Left ventricle myocardium inferior (tissue), 1 donor: ENCODE measurements at regions not wholly inside any gene's neighbourhood (a gene's known extent, or its start where the extent isn't known, plus 50 kb on each side); places are given as distances from the start of the nearest gene placed in this dataset.

Experiments
- DNase-seq: peaks from one replicate; pipeline ENCODE4 v3.0.0-alpha.2; 2020
- H3K27ac ChIP-seq: fragments of 200-600 bp; replicated peaks from 2 replicates; pipeline ENCODE4 v1.8.0; 2021
- H3K27me3 ChIP-seq: fragments of 200-600 bp; 2 replicates; pipeline ENCODE4 v1.8.0; 2021; ENCODE audit warnings: low read depth
- H3K36me3 ChIP-seq: fragments of 200-600 bp; 2 replicates; pipeline ENCODE4 v1.8.0; 2021
- H3K4me1 ChIP-seq: fragments of 200-600 bp; 2 replicates; pipeline ENCODE4 v1.8.0; 2021
- H3K4me3 ChIP-seq: fragments of 200-600 bp; 2 replicates; pipeline ENCODE4 v1.8.0; 2021; ENCODE audit warnings: mild to moderate bottlenecking, moderate library complexity
- H3K9me3 ChIP-seq: fragments of 200-600 bp; replicated peaks from 2 replicates; pipeline ENCODE4 v1.8.0; 2021
- intact Hi-C: fragments of 100-400 bp; cut with micrococcal nuclease; formaldehyde crosslinking; loops from one replicate; pipeline ENCODE4 v1.11.0; 2022
- TF ChIP-seq, protein P1 (sequence below): fragments of 200-600 bp; IDR thresholded peaks from 2 replicates; pipeline ENCODE4 v1.8.0; 2021; ENCODE audit warnings: antibody characterized with exemption, mild to moderate bottlenecking, borderline replicate concordance
- donor health status: DM: no; HTN: yes; CAD: no; lungs with severe emphysema.

DNA sequence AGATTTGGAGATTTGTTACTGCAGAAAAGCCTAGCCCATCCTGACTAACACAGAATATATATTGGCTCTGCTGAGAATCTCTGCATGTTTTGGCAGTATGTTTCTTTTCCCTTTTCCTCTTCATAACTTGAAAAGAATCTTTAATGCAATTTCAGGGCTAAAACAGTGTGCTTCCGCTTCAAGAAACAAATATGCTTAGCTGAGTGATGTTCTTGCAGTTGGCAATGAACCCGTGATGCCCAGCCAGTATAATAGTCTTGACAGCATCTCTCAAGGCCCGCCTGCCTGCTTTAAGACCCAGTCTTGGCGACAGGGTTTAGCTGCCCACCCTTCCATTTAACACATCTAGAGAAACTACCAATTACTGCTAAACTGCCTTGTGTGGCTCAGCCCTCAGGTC is 184.5 kb downstream of the INO80D start:
- Histone ChIP-seq H3K27me3 (peaks cover 21% of the 10 kb centered on the region), H3K4me3 (no peak overlapping the region), H3K9me3 (no peaks in the 10 kb centered on the region), H3K27ac (no peak overlapping the region), H3K36me3 (no peaks in the 10 kb centered on the region), H3K4me1 (no peaks in the 10 kb centered on the region)
- intact Hi-C loops: no loop called here
- no peak for DNase-seq
- TF ChIP-seq, protein P1, sequence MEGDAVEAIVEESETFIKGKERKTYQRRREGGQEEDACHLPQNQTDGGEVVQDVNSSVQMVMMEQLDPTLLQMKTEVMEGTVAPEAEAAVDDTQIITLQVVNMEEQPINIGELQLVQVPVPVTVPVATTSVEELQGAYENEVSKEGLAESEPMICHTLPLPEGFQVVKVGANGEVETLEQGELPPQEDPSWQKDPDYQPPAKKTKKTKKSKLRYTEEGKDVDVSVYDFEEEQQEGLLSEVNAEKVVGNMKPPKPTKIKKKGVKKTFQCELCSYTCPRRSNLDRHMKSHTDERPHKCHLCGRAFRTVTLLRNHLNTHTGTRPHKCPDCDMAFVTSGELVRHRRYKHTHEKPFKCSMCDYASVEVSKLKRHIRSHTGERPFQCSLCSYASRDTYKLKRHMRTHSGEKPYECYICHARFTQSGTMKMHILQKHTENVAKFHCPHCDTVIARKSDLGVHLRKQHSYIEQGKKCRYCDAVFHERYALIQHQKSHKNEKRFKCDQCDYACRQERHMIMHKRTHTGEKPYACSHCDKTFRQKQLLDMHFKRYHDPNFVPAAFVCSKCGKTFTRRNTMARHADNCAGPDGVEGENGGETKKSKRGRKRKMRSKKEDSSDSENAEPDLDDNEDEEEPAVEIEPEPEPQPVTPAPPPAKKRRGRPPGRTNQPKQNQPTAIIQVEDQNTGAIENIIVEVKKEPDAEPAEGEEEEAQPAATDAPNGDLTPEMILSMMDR: no peak

- intact Hi-C loops: no loop called here
- H3K9me3 ChIP-seq: no peaks in the 10 kb centered on the region
- no peak for DNase-seq
- H3K4me1 ChIP-seq: no peaks in the 10 kb centered on the region
- no peak overlapping the region for H3K27ac ChIP-seq
- no peak overlapping the region for H3K4me3 ChIP-seq
- H3K27me3 ChIP-seq: peaks cover 23% of the 10 kb centered on the region
- TF ChIP-seq, protein P1: no peak
- H3K36me3 ChIP-seq: no peaks in the 10 kb centered on the region
These were observed 187.2 kb downstream of the INO80D start for GRCh38 chr2:205898744-205899143.

DNA sequence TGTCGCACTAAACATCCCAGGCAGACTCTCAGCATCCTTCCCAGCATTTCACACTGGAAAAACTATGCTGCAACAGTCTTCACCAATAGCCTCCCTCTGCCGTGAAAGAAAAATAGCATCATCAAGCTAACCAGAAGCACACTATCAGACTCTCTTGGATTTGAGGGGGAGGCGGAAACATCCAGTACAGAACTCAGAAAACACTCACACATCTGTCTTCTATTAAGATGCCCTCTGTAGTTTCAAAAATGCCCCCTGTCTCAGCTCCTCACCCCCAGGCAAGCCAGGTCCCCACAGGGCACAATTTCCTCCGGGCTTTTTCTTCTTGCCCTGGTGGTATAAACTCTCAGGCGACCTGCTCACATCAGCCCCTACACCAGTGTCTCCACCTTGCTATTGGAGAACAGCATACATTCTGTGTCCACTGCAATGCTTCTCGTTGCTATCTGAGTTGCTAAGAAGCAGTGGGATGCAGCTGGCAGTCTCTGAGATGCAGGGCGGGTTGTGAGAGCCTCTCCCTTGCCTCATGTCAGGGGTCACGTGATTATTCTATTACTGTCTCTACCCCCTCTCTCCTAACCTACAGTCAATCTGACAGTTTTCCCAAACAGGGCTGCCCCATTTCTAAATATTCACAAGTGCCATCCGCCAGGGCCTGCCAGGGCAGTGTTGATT is 189.9 kb downstream of the INO80D start:
- DNase-seq: no peak
- Histone ChIP-seq H3K27ac (no peak overlapping the region), H3K9me3 (no peaks in the 10 kb centered on the region), H3K4me1 (no peaks in the 10 kb centered on the region), H3K36me3 (no peaks in the 10 kb centered on the region), H3K27me3 (peaks cover 26% of the 10 kb centered on the region), H3K4me3 (no peak overlapping the region)
- TF ChIP-seq, protein P1: no peak
- intact Hi-C loops: no loop called here

DNA sequence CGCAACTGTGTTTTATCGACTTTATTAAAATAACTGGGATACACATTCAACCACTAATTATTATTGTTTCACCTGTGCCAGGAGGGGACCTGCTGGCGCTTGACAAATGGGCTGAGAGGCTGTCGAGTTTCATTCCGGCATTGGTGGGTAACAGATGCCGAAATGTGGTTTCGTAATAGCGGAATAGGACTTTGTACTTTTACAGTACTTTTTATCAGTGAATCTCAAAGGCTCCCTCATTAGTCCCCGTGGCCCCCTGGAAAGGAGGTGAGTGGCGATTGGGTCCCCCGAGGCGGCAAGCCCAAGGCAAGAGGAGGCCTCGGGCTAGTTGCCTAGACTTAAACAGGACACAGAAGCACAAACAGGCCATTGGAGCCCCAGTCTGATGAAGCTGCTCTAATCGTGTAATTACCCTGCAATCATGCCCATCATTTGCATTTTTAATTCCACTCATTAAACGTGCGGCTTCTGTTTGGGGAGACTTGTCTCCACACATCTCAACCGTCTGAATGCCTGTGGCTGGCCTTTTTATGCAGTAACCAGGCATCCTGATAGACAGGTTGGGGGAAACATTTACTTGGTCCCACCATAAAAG is 193.2 kb downstream of the INO80D start:
- intact Hi-C loops: no loop called here
- Histone ChIP-seq H3K4me1 (no peaks in the 10 kb centered on the region), H3K4me3 (no peak overlapping the region), H3K9me3 (no peaks in the 10 kb centered on the region), H3K36me3 (no peaks in the 10 kb centered on the region), H3K27ac (no peak overlapping the region), H3K27me3 (peaks cover 25% of the 10 kb centered on the region)
- DNase-seq: no peak
- TF ChIP-seq, protein P1: no peak

DNA sequence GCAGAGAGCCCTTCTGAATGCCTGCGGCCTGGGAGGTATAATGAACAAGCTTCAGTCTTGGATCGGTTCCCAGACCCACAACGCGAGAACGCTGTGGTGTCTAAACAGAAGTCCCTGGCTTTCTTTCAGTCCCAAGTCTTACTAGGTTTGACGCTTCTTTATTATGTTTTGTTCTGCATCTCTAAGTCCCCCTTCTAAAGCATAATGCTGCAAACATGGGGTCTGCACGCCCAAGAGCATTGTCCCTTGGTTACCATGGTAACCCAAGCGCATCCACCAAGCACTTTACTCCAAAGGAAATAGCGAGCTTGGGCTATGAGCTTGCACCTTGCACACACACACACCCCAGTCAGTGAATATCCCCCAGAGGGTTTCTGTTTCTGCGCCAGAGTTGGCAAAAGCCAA is 193.7 kb downstream of the INO80D start:
- DNase-seq: no peak
- Histone ChIP-seq H3K27me3 (peaks cover 23% of the 10 kb centered on the region), H3K36me3 (no peaks in the 10 kb centered on the region), H3K4me1 (no peaks in the 10 kb centered on the region), H3K9me3 (no peaks in the 10 kb centered on the region), H3K4me3 (no peak overlapping the region), H3K27ac (no peak overlapping the region)
- TF ChIP-seq, protein P1: no peak
- intact Hi-C loops: no loop called here
